A673 (cell line): ENCODE measurements at regions not wholly inside any gene's neighbourhood (a gene's known extent, or its start where the extent isn't known, plus 50 kb on each side); places are given as distances from the start of the nearest gene placed in this dataset.

Source experiments
- BruUV-seq: library from RNA; stranded (reverse); fragments of 400-500 nt; replicated peaks from 2 replicates; lab custom pipeline; 2021; lab: Mats Ljungman, UMichigan
- CTCF ChIA-PET: fragments of 300-600 bp; sonication (Branson Sonifier 250); formaldehyde crosslinking; loops from one replicate; lab custom pipeline; 2022; ENCODE audit warnings: antibody characterized with exemption; lab: Charles Lee
- POLR2A ChIA-PET: fragments of 300-600 bp; sonication (Branson Sonifier 250); formaldehyde crosslinking; loops from one replicate; lab custom pipeline; 2022; ENCODE audit warnings: antibody characterized with exemption; ENCODE audit not compliant: low non-redundant PET; lab: Charles Lee
- DNase-seq: peaks from one replicate; pipeline ENCODE4 v3.0.0-alpha.2; 2015; ENCODE audit warnings: low spot score
- H3K27ac ChIP-seq: fragments of 200-600 bp; sonication (generic); 2 replicates; pipeline ENCODE4 v1.5.1; 2016; ENCODE audit warnings: mixed run types, low read depth, mild to moderate bottlenecking, mixed read lengths, antibody characterized with exemption, low read length; ENCODE audit not compliant: poor library complexity, severe bottlenecking
- H3K27me3 ChIP-seq: fragments of 200-600 bp; sonication (generic); replicated peaks from 2 replicates; pipeline ENCODE4 v1.6.1; 2017; ENCODE audit warnings: mixed run types, low read depth, mild to moderate bottlenecking, mixed read lengths, antibody characterized with exemption, low read length; ENCODE audit not compliant: insufficient read depth, poor library complexity
- H3K36me3 ChIP-seq: fragments of 200-600 bp; sonication (generic); 2 replicates; pipeline ENCODE4 v1.6.1; 2016; ENCODE audit warnings: mixed run types, mild to moderate bottlenecking, mixed read lengths, antibody characterized with exemption, low read length; ENCODE audit not compliant: insufficient read depth, poor library complexity, severe bottlenecking
- H3K4me1 ChIP-seq: fragments of 200-600 bp; sonication (generic); 2 replicates; pipeline ENCODE4 v1.6.1; 2017; ENCODE audit warnings: mixed run types, mild to moderate bottlenecking, mixed read lengths, antibody characterized with exemption, low read length; ENCODE audit not compliant: insufficient read depth, poor library complexity, severe bottlenecking
- H3K4me3 ChIP-seq: fragments of 200-600 bp; sonication (generic); 2 replicates; pipeline ENCODE4 v1.5.1; 2016; ENCODE audit warnings: low read depth, mixed run types, mild to moderate bottlenecking, mixed read lengths, low read length; ENCODE audit not compliant: poor library complexity, severe bottlenecking
- H3K9me3 ChIP-seq: fragments of 200-600 bp; sonication (generic); 2 replicates; pipeline ENCODE4 v1.6.1; 2016; ENCODE audit warnings: mixed run types, low read depth, mild to moderate bottlenecking, mixed read lengths, antibody characterized with exemption, low read length; ENCODE audit not compliant: poor library complexity, severe bottlenecking
- EZH2 ChIP-seq: fragments of 200-600 bp; sonication (generic); IDR thresholded peaks from 2 replicates; pipeline ENCODE4 v1.6.1; 2017; ENCODE audit warnings: borderline replicate concordance, low read depth, mild to moderate bottlenecking, mixed read lengths, antibody characterized with exemption, low read length; ENCODE audit not compliant: poor library complexity, severe bottlenecking
- intact Hi-C: fragments of 100-400 bp; cut with micrococcal nuclease; formaldehyde crosslinking; loops from one replicate; pipeline ENCODE4 v1.10.0; 2022; ENCODE audit not compliant: unreplicated experiment
- TF ChIP-seq, protein P1 (sequence below): fragments of 300-800, 200-600 bp; sonication (generic); conservative IDR thresholded peaks from 2 replicates; pipeline ENCODE4 v1.5.1; 2017; ENCODE audit warnings: low read depth, mild to moderate bottlenecking, antibody characterized with exemption, low read length, moderate library complexity, mixed read lengths

DNA sequence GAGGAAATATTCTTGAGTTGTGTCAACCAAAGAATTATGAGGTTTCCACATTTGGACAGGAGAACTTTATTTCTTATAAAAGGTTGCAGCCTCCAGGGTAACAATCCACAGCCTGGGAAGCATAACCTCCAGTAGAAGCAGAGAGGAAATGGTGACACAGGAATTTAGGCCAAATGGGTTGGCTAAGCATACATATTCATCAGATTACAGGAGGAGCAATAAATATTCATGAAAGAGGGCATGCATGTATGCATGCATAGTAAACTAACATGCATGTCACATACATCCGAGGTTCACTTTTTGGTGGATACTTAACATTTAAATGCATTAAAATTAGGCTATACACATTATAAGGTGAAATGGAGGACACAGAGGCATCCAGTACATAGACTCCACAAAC is 55.7 kb upstream of the NT5E start:
- intact Hi-C loops = no loop called here
- TF ChIP-seq, protein P1, sequence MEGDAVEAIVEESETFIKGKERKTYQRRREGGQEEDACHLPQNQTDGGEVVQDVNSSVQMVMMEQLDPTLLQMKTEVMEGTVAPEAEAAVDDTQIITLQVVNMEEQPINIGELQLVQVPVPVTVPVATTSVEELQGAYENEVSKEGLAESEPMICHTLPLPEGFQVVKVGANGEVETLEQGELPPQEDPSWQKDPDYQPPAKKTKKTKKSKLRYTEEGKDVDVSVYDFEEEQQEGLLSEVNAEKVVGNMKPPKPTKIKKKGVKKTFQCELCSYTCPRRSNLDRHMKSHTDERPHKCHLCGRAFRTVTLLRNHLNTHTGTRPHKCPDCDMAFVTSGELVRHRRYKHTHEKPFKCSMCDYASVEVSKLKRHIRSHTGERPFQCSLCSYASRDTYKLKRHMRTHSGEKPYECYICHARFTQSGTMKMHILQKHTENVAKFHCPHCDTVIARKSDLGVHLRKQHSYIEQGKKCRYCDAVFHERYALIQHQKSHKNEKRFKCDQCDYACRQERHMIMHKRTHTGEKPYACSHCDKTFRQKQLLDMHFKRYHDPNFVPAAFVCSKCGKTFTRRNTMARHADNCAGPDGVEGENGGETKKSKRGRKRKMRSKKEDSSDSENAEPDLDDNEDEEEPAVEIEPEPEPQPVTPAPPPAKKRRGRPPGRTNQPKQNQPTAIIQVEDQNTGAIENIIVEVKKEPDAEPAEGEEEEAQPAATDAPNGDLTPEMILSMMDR = no peak
- TF ChIP-seq EZH2 = no peak
- POLR2A ChIA-PET = no interaction called here
- CTCF ChIA-PET = no interaction called here
- Histone ChIP-seq H3K9me3 (no peaks in the 10 kb centered on the region), H3K36me3 (no peaks in the 10 kb centered on the region), H3K27me3 (no peaks in the 10 kb centered on the region), H3K4me3 (no peak overlapping the region), H3K4me1 (peaks cover 19% of the 10 kb centered on the region), H3K27ac (no peak overlapping the region)
- no TSS peak for BruUV-seq
- DNase-seq = no peak

DNA sequence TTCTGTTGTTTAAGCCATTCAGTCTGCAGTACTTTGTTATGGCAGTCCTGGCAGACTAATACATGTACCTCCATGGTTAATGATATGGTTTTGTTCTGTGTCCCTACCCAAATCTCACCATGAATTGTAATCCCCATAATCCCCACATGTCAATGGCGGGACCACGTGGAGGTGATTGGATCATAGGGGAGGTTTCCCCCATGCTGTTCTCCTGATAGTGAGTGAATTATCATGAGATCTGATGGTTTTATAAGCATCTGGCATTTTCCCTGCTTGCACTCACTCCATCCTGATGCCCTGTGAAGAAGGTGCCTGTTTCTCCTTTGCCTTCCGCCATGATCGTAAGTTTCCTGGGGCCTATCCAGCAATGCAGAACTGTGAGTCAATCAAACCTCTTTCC is 57.5 kb upstream of the NT5E start:
- no peak for DNase-seq
- no peak overlapping the region for H3K4me3 ChIP-seq
- no peaks in the 10 kb centered on the region for H3K27me3 ChIP-seq
- no peak overlapping the region for H3K27ac ChIP-seq
- ChIA-PET POLR2A (no interaction called here), CTCF (no interaction called here)
- no TSS peak for BruUV-seq
- no peak for TF ChIP-seq EZH2
- TF ChIP-seq, protein P1 = no peak
- no peaks in the 10 kb centered on the region for H3K9me3 ChIP-seq
- intact Hi-C loops = no loop called here
- H3K36me3 ChIP-seq = no peaks in the 10 kb centered on the region
- H3K4me1 ChIP-seq = peaks cover 19% of the 10 kb centered on the region

DNA sequence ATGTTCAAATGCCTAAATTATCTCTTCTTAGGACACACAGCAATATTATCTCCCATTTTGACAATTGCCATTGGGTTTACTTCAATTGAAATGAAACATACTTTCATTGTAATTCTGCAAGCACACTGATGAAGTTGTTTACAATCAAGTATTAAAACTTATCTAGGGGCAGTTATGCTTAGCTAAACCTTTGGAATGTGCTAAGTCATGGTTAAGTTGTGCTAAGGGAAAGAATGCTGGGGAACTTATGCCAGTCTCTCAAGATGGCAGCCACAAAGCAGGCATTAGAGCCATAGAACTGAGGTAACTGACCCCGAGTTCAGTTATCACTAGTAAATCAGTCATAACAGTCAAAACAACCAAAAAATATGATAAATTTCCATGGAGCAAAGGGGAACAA is 59.1 kb upstream of the NT5E start:
- H3K9me3 ChIP-seq = no peaks in the 10 kb centered on the region
- intact Hi-C loops = no loop called here
- no peak overlapping the region for H3K27ac ChIP-seq
- DNase-seq = no peak
- no TSS peak for BruUV-seq
- H3K4me1 ChIP-seq = peaks cover 14% of the 10 kb centered on the region
- H3K36me3 ChIP-seq = no peaks in the 10 kb centered on the region
- no peak overlapping the region for H3K4me3 ChIP-seq
- ChIA-PET POLR2A (no interaction called here), CTCF (no interaction called here)
- no peak for TF ChIP-seq EZH2
- TF ChIP-seq, protein P1 = no peak
- no peaks in the 10 kb centered on the region for H3K27me3 ChIP-seq
